ENCODE measurements at regions not wholly inside any gene's neighbourhood (a gene's known extent, or its start where the extent isn't known, plus 50 kb on each side); places are given as distances from the start of the nearest gene placed in this dataset.

GRCh38 chrX:19285857-19286256 is 57.9 kb upstream of the PDHA1 start:
- intact Hi-C loops (cut with DNase I; ENCODE audit: low total_unique reads) = no loop called here
- no peak for TF ChIP-seq POLR2AphosphoS5 (IDR thresholded peaks at IDR 0.05)
- TF ChIP-seq CTCF (IDR thresholded peaks at IDR 0.05) = no peak
- TF ChIP-seq EP300 (IDR thresholded peaks at IDR 0.05) = no peak
- TF ChIP-seq POLR2A (IDR thresholded peaks at IDR 0.05) = no peak
- H3K27me3 ChIP-seq = peaks cover 0 to 8% (median 0%) of the 10 kb centered on the region in 3 donors
- DNase-seq = no peak
- no peaks in the 10 kb centered on the region for H3K4me1 ChIP-seq
- H3K36me3 ChIP-seq = no peaks in the 10 kb centered on the region
- no peak overlapping the region for H3K4me3 ChIP-seq
- H3K27ac ChIP-seq = no peak overlapping the region
- no peaks in the 10 kb centered on the region for H3K9me3 ChIP-seq

- H3K27me3 ChIP-seq = no peaks in the 10 kb centered on the region
- H3K36me3 ChIP-seq = no peaks in the 10 kb centered on the region
- intact Hi-C loops (cut with DNase I; ENCODE audit: low total_unique reads) = no loop called here
- no peak overlapping the region for H3K4me3 ChIP-seq
- WGBS, 5 donors = 63 to 71% (median 66%) methylated on average over 5 of the region's 5 CpGs
- H3K9me3 ChIP-seq = no peaks in the 10 kb centered on the region
- no peaks in the 10 kb centered on the region for H3K4me1 ChIP-seq
- TF ChIP-seq POLR2A (IDR thresholded peaks at IDR 0.05) (no peak), POLR2AphosphoS5 (IDR thresholded peaks at IDR 0.05) (no peak), EP300 (IDR thresholded peaks at IDR 0.05) (no peak), CTCF (IDR thresholded peaks at IDR 0.05) (no peak)
- no peak for DNase-seq
- H3K27ac ChIP-seq = no peak overlapping the region
Measured at GRCh38 chrX:19291086-19291485, 52.6 kb upstream of the PDHA1 start.

- no peaks in the 10 kb centered on the region for H3K27me3 ChIP-seq
- DNase-seq = no peak
- intact Hi-C loops (cut with DNase I; ENCODE audit: low total_unique reads) = no loop called here
- H3K36me3 ChIP-seq = no peaks in the 10 kb centered on the region
- no peak overlapping the region for H3K27ac ChIP-seq
- TF ChIP-seq EP300 (IDR thresholded peaks at IDR 0.05) (no peak), CTCF (IDR thresholded peaks at IDR 0.05) (no peak), POLR2AphosphoS5 (IDR thresholded peaks at IDR 0.05) (no peak), POLR2A (IDR thresholded peaks at IDR 0.05) (no peak)
- H3K4me3 ChIP-seq = no peak overlapping the region
- 68 to 78% (median 72%) methylated on average over 6 of the region's 6 CpGs for WGBS, 5 donors
- no peaks in the 10 kb centered on the region for H3K4me1 ChIP-seq
- no peaks in the 10 kb centered on the region for H3K9me3 ChIP-seq
Measured at GRCh38 chrX:19293606-19294325, 50.0 kb upstream of the PDHA1 start.
